H1 (cell line): ENCODE measurements at regions not wholly inside any gene's neighbourhood (a gene's known extent, or its start where the extent isn't known, plus 50 kb on each side); places are given as distances from the start of the nearest gene placed in this dataset.

Source experiments
- BACH1 ChIP-seq: IDR thresholded peaks from 2 replicates; pipeline ENCODE4 v1.6.1; 2012; ENCODE audit warnings: low read length, improper control_type of control experiment
- CHD7 ChIP-seq: fragments of 300-600 bp; sonication (generic); IDR thresholded peaks from 2 replicates; pipeline ENCODE4 v1.7.1; 2012; ENCODE audit warnings: low read length, moderate library complexity, mild to moderate bottlenecking, inconsistent platforms; ENCODE audit not compliant: insufficient replicate concordance
- CTCF ChIP-seq, 3 experiments: IDR thresholded peaks; 1 replicate in 2 of 3; 2 replicates in 1 of 3; pipeline versions ENCODE4 v1.5.1 to v1.6.1; 2011; ENCODE audit warnings: low read length in 3 of 3, mild to moderate bottlenecking in 3 of 3, inconsistent platforms in 2 of 3, low read depth in 1 of 3, moderate library complexity in 1 of 3; ENCODE audit not compliant: insufficient read depth in 1 of 3; ENCODE audit errors: control extremely low read depth in 1 of 3
- POLR2A ChIP-seq, 2 experiments: IDR thresholded peaks; 1 replicate in 1 of 2; 2 replicates in 1 of 2; pipeline ENCODE4 v1.6.1; 2011; ENCODE audit warnings: low read depth in 2 of 2, low read length in 2 of 2, mild to moderate bottlenecking in 2 of 2; ENCODE audit errors: control extremely low read depth in 1 of 2
- TAF7 ChIP-seq: optimal IDR thresholded peaks from 2 replicates; pipeline ENCODE3; 2011; ENCODE audit warnings: low read depth, mild to moderate bottlenecking, inconsistent platforms, low read length, moderate library complexity, borderline replicate concordance

- TF ChIP-seq CHD7 = no peak
- no peak for TF ChIP-seq BACH1
- TF ChIP-seq POLR2A (IDR thresholded peaks at IDR 0.05; ENCODE audit: control extremely low read depth in 1 of 2, low read depth in 2 of 2, low read length in 2 of 2) = no peak
- TF ChIP-seq CTCF (IDR thresholded peaks at IDR 0.05; ENCODE audit: control extremely low read depth in 1 of 3, insufficient read depth in 1 of 3, low read depth in 1 of 3, low read length in 3 of 3) = no peak
- no peak for TF ChIP-seq TAF7
Observed at GRCh38 chr6:141394565-141395051, 738.1 kb upstream of the GJE1 start (continued).
